GM21381 (cell line): ENCODE measurements at regions not wholly inside any gene's neighbourhood (a gene's known extent, or its start where the extent isn't known, plus 50 kb on each side); places are given as distances from the start of the nearest gene placed in this dataset.
"Not testable (repeated sequence)": the region's sequence is repeated elsewhere in the genome, so short reads cannot be mapped to it uniquely, and the experiment has no call there.

Experiments used
- ATAC-seq: cut with Tn5 transposase; IDR thresholded peaks from one replicate; pipeline ENCODE4 v1.9.1; 2021; ENCODE audit warnings: mild to moderate bottlenecking, moderate library complexity; ENCODE audit not compliant: unreplicated experiment

- no peak for ATAC-seq
Observed at GRCh38 chr12:11535127-11535526, 114.3 kb upstream of the ETV6 start.

GRCh38 chr12:11539156-11539555, 110.3 kb upstream of the ETV6 start:
- ATAC-seq = no peak

GRCh38 chr12:11540156-11540555, 109.3 kb upstream of the ETV6 start:
- ATAC-seq = no peak

GRCh38 chr12:11540615-11541310, 108.7 kb upstream of the ETV6 start:
- ATAC-seq = no peak

DNA sequence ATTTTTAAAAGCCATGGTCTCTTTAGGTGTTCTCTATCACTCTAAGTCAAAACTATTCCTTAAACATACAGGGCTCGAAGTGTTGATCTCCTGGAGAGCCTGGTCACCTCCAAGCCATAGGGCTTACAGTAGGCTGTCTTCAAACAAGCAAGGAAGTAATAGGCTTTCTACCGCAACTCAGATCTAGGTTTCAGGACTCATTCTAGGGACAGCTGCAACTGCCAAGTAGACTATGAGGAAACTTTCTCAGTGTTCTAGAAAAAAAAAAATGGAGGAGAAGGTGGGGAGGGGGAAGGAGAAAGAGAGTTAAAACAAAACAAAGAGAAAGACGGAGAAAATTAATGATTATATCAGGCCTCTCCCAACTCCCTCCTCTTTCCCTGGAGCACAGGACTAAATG, 106.9 kb upstream of the ETV6 start:
- no peak for ATAC-seq

DNA sequence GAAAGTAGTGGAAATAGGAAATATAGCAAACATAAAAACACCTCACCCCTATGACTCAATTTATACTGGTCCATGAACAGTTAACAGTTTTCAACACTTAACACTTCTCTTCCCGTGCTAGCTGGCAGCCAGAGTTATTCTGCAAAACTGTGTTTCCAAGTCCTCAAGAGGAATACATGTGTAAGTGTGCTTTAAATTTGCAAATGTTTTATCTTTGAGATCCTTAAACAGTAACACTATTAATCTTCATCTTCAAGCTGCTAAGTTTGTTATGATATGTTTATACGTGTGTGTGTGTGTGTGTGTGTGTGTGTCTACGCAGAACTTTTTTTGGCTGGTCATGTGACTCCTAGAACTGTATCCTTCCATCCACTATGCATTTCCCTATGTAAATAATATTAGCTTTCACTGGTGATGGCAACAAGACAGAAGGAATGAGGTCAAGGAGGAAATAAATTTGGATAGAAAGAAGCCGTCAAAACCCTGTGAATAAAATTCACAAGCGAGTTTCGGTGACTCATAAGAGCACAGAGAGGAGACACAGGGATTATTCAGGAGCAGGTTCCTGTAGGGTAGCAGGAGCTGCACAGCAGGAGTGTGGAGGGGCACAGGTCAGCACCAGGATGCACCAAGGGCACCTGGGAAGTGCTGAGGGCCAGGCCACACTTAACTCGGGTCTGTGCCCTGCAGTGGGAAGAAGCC, 105.9 kb upstream of the ETV6 start:
- ATAC-seq = no peak

GRCh38 chr12:11545484-11546330, 103.8 kb upstream of the ETV6 start:
- ATAC-seq = peak; percentile 87

GRCh38 chr12:11546582-11547270, 102.7 kb upstream of the ETV6 start:
- ATAC-seq = not testable (repeated sequence)

DNA sequence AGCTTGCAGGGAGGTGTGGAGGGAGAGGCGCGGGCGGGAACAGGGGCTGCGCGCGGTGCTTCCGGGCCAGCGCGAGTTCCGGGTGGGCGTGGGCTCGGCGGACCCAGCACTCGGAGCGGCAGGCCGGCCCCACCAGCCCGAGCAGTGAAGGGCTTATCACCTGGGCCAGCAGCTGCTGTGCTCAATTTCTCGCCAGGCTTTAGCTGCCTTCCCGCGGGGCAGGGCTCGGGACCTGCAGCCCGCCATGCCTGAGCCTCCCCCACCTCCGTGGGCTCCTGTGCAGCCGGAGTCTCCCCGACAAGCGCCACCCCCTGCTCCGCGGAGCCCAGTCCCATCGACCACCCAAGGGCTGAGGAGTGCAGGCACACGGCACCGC, 102.2 kb upstream of the ETV6 start:
- not testable (repeated sequence) for ATAC-seq

DNA sequence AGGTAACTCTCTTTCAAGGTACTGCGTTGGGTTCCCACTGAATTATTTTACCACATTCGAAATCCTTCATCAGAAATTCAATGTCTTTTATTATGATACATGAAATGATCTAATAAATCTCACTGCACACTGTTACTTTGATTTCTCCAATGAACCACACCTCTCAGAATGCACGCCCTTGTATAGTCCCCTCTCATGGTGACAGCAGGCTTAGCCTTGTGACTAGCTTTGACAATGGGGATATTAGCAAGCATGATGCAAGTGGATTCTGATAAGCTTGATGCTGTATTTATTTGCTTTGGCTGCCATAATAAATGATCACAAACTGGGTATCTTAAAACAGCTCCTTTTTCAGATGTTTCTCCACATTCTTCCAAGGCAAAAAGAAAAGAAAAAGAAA, 100.4 kb upstream of the ETV6 start:
- ATAC-seq = no peak

DNA sequence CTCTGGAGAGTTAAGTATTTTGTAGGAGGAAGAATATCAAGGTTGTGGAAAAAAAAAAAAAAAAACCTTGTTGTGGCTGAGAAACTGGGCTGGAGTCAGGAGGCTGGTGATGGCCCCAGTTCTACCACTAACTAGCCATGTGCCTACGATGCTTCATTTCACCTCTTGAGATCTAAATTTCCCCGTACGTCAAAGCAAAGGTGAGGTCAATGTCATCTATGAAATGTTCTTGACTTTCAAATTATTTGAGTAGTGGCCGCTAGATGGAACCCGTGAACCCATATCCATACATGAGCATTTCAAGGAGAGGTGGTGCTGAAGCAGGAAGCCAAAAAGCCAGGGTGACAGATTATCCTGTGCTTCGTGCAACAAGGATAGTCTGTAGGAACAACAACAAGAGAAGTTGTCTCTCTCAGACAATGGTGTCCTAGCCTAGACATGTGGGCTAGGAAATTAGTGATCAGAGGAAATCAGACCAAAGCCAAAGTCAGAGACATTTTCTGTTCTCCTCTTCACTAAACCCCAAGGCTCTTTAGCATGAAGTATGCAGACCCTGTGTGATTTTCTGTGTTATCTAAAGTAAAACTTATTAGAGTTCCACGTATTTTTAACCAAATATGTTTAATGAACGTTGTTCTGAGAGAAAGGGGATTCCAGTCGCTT, 95.5 kb upstream of the ETV6 start:
- no peak for ATAC-seq

- ATAC-seq = no peak
Observed at GRCh38 chr12:11555195-11555594, 94.3 kb upstream of the ETV6 start.

DNA sequence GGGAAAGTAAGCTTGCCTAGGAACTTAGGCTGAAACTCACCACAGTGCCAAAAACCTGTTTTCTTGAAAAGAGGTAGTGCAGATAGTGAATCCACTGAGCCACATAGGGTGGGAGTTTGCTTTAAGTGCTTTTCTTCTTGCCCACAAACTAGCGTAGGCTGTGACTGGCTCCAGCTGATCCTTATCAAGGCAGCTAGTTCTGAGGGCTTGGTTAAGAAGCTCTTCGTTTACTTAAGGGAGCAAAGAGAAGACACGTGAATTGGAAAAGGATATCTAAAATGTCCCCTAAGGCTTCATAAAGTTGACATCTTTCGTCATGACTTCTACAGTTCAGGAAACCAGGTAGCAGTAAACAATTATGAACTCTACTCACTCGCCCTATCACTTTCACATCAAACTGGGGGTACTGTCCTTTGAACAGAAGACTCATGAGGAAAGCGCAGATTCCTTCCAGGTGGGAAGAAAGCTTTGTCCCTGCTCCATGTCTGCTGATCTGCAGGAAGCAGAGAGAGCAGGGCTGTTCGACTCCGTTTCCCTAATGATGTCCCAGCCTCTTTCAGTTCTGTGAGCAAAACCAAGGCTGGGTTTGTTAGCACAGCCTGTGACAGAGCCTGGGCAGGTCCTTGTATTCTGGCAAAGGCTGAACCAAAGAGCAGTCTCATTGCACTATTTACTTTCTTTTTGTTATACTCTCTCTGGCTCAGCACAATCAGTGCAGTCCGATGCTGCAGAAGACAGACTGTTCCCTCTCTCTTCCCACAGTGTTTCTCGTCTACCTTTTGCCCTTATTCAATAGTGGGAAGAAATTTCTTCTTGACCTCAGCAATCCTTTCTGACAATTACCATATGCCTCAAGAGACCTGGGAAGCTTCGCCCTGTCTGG, 93.5 kb upstream of the ETV6 start:
- no peak for ATAC-seq

DNA sequence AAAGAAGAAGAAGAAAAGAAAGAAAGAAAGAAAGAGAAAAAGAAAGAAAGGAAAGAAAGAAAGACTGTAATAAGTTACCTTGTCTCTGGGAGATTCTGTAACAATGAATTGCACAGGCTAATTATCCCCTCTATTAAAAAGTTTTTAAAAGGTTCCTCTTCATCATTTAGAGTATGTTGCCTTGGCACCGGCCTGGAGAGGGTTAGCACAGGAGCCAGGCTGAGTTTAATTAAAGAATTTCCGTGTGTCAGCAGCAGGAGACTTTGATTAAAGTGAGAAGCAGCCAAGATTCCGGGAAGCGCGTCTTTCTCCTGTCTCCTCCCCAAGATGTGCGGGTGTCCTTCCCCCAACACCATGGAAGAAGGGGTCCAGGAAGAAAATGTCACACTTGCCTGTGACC, 92.8 kb upstream of the ETV6 start:
- no peak for ATAC-seq

DNA sequence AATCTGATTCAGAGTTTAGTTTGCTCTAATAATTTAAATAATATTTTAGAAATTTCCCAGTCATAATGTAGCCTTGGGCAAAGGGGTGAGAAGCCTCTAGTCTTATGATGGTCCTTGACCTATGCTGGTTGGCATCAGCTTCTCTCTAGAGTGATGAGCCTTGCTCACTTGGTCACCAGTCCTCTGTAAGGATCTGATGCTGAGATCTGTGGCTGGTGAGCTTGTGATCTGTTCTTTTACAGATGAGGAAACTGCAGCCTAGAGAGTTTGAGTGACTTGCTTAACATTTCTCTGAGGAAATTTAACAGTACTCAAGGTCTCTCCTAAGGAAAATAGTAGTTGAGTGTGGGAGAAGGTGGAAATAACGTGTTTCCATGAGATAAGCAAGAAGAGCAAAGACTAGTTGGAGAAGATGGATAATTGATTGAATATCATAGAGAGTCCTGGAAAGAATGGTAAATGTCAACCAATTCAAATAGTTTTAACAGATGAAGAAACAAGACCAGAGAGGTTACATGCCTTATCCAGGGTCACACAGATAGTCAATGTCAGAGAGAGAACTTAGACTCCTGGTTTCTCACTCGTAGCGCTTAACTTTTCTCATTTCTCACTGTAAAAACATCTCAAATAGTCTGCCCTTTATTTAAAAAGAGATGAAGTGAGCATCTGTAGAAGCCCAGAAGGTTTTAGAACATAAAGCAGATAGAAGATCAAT, 89.7 kb upstream of the ETV6 start:
- ATAC-seq = no peak

DNA sequence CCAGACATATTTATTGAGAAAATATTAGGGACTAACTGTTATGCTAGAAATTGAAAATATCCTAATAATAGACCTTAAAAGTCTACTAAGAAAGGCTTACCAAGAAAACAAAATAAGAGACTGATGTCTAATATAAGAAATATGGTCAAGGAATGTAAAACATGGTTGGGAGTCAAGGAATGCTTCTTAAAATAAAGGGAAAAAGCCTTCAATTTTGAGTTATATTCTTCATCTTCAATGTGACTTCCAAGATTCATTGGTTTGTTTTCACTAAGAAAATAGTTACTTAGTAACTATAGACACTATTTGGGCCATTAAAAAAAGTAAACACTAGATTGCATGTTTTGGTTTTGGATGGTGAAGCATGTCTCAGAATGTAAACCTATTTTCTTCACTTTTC, 88.1 kb upstream of the ETV6 start:
- ATAC-seq = no peak

GRCh38 chr12:11563785-11564739, 85.4 kb upstream of the ETV6 start:
- ATAC-seq = no peak
